NCI-H2196 treated with DMSO at 0.1 percent for 48 hours (cell line): ENCODE measurements at regions not wholly inside any gene's neighbourhood (a gene's known extent, or its start where the extent isn't known, plus 50 kb on each side); places are given as distances from the start of the nearest gene placed in this dataset.
"Not testable (repeated sequence)": the region's sequence is repeated elsewhere in the genome, so short reads cannot be mapped to it uniquely, and the experiment has no call there.

Source experiments
- DNase-seq: peaks from one replicate; lab custom pipeline; 2025; ENCODE audit not compliant: unreplicated experiment; lab: John Stamatoyannopoulos, UW

DNA sequence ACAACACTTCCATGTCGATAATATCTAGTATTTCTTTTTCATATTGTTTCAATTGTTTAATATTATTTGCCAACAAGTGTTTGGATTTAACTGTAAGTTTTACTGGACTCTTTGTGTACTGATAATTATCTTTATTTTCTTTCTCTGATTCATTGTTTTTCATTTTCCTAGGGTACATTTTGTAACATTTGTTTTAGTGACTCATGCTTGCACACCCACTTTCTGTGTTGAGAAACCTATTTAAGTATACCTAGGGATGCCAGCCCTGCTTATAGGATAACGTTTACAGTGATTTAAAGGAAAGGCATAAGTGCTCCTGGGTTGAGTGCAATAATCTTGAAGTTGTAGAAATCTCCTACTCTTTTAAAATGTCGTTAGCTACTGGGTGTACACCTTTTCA lies 1386.0 kb upstream of the ADGRL4 start:
- no peak for DNase-seq

GRCh38 chr1:80385650-80386049 lies 1379.1 kb upstream of the ADGRL4 start:
- DNase-seq: no peak

DNA sequence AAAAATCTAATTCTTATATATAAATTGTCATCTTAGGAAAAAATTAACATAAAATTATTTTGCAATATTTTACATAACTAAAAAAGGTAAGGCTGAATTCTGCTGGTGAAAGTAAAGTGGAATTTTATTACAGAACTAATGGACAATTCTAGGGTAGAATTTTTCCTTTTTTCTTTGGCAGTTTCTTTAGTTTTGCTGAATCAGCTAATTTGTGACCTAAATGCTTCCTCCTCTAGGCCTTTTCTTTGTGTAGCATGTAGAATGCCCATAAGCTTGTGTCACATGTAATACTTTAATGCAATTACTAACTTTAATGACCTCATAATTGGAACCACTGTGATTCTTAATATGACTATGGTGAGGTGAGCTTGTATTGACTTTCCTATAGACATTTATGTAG lies 1378.4 kb upstream of the ADGRL4 start:
- DNase-seq: no peak

DNA sequence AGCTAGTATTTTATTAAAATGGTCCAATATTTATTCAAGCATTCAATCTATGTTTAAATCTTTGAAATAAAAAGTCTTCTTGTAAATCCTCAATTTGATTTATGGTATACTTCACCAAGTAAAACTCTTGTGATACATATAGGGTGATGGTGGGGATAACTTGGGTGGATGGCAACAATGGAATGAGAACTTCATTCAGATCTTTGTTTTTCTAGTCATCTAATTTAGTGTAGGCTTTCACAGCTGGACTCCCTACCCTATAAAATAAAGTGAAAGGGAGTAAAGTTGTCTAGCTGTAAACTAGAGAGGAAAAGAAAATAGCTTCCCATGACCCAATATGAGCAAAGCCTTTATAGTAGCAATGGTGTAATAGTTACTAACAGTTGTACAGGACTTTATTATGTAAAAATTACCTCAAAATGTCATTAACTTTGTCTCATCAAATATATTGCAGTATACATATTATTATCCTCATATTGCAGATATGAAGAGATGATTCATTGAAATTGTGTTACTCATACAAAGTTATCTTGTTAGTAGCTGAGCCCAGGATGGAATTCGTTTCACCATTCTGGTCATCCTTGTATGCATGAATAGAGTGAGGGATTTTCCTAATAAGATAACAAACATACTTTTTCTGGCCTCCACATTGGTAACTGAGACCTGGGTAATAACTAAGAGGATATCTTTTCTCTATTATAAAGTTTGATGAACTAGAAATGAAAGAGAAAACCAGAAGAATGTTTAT lies 1377.7 kb upstream of the ADGRL4 start:
- no peak for DNase-seq

- DNase-seq: no peak
Measured at GRCh38 chr1:80375662-80376061, 1369.1 kb upstream of the ADGRL4 start.

DNA sequence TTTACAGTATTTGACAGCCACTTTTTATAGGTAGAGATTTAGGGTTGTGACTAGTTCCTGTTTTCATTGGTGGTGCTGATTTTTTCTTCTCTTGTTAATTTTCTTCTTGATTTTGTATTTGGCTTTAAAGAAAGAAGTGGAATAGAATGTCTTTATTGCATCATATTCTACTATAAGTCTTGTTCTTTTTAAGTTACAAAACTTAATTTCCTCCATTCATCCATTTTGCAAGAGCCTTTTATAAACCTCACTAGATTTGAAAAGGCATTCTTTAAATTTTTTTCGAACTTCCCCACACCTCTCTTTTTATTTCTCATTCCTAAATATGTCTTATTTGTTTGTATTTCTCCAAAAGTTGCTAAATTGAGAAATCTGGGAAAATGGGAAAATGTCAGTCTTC lies 1368.6 kb upstream of the ADGRL4 start:
- DNase-seq: no peak

DNA sequence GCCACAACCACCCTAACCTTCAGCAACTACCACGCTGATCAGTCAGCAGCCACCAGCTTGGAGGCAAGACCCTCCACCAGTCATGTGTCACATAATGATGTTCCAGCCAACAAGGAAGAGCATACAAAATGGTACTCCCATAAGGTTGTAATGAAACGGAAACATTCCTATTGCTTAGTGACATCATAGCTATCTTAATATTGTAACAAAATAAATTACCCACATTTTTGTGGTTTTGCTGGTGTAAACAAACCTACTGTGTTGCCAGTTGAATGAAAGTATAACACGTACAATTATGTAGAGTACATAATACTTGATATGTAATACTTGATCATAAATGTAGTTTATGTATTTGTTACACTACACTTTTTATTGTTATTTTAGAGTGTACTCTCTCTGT lies 1363.2 kb upstream of the ADGRL4 start:
- no peak for DNase-seq

DNA sequence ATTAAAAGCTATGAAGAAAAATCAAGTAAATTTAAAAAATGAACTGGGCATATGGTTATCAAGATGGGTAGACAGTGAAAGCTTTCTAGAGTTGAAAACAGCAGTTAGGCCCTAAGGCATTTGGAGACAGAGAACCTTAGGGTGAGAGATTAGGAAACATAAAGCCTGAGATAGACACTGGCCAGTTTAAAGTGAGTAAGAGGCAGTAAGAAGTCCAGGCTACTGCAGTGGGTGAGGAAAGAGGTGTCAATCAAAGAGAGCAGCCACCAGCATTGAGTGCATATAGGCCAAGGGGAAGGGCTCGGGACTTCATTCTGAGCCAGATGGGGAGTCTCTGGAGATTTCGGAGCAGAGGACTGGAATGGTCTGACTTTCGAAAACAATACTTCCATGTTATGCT lies 1360.5 kb upstream of the ADGRL4 start:
- no peak for DNase-seq

DNA sequence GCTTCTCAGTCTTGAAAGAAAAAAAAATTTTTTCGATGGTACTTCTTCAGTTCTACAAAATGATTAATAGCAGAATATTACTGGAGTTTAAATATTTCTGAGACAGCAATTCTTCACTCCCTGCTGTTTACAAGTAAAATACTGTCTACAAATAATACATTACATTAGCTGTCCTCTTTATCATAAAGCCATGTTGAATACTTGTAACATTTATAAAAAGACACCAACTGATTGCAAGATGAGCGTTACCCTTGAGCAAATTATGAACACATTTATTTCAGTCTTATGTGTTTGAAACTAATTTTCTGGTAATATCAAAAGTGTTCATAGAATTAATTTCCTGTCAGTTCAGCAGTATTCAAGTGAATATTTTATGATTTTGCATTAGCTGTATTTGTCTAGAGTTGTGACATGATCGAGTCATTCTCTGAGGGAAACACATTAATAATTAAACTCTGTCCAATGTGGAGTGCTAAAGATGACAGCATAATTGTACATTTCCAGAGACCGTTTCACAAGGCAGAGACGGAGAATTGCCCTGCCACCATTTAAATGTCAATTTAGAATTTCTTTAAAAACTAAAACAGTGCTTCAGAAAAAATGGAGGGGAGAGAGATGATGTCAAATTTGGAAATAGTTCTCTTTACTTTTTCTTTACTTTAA lies 1359.0 kb upstream of the ADGRL4 start:
- DNase-seq: no peak

DNA sequence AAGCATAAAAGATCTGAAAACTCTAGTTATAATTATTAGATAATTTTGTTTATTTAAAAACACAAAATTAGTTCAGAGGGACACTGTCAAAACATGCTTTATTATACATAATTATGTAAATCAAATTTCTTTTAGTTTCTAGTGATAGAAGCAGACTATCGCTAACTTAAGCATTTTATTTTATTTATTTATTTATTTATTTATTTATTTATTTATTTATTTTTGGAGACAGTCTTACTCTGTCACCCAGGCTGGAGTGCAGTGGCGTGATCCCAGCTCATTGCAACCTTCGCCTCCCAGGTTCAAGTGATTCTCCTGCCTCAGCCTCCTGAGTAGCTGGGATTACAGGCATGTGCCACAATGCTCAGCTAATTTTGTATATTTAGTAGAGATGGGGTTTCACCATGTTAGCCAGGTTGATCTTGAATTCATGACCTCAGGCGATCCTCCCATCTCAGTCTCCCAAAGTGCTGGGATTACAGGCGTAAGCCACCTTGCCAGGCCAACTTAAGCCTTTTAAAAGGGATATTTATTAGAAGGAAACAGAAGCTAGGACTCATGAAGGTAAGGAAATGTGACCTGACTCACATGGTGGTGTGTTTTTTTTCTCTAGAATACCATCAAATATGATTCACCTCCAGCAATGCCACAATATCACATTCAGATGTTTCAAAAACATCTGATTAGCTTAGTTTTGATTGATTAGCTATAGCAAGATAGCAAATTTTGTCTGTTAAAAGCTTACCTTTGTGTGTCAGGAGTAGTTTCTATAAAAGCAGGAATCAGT lies 1357.4 kb upstream of the ADGRL4 start:
- DNase-seq: no peak

GRCh38 chr1:80359666-80360065 lies 1353.1 kb upstream of the ADGRL4 start:
- DNase-seq: no peak

GRCh38 chr1:80349218-80349617 lies 1342.7 kb upstream of the ADGRL4 start:
- DNase-seq: no peak

DNA sequence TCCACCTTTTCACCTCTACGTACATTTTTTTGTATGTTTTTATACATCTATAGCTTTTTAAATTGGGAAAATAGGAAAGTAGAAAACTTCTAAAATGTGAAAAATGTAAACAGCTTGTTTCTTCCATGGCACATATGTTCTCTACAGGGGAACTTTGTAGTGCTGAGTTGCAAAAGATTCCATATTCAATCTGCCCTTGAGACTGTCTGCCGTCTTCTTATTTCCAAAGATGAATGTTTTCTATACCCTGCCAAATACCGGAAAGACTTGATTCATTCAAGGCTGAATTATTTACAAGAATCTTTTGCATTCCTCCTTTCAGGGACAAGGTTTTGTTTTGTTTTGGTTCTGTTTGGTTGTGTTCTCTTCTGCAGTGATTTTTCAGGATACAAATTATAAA lies 1334.5 kb upstream of the ADGRL4 start:
- no peak for DNase-seq

- DNase-seq: no peak
Measured at GRCh38 chr1:80318108-80318507, 1311.6 kb upstream of the ADGRL4 start.

DNA sequence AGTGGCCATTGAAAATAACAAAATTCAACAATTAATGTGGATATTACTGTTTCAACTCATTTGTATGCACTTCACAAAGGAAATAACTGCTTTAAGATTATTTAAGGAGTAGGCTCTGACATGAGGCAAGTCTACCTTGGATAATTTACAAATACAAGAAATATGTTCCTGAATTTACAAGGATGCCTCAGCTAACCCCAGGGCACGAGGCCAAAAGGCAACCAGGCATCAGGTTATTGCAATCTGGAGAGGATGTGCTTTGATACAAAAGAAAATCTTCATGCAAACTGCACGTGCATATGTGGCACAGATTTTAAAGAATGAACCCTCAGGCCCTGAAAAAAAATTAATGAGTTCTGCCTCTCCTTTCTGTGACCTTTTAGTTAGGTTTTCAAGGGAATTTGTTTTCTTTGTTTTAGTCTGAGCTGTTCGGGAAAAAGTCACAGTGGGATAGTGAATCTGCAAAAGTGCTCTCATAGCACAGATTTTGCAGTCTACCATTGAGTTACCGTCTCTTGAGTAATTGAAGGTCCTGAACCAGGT lies 1304.2 kb upstream of the ADGRL4 start:
- DNase-seq: no peak

DNA sequence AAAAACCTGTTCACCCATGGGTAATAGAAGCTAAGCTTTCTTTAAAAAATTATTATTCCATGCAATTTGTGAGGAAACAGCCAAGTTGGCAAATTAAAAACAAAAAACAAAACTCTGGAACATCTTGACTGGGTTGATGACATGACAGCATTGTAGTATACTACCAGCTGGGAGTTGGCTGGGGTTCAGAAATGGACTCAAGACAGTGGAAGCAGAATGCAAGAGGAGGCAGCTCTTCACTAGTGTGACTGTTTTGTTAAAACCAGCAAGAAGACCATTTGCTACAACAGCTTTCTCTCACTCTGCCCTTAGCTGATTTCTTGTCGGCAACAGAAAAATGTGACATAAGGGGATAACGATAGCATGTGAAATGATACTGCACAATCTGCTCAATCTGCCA lies 1298.9 kb upstream of the ADGRL4 start:
- no peak for DNase-seq

GRCh38 chr1:80293818-80294217 lies 1287.3 kb upstream of the ADGRL4 start:
- DNase-seq: no peak

DNA sequence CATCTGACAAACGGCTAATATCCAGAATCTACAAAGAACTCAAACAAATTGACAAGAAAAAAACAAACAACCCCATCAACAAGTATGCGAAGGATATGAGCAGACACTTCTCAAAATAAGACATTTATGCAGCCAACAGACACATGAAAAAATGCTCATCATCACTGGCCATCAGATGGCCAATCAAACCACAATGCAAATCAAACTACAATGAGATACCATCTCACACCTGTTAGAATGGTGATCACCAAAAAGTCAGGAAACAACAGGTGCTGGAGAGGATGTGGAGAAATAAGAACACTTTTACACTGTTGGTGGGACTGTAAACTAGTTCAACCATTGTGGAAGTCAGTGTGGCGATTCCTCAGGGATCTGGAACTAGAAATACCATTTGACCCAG lies 1282.2 kb upstream of the ADGRL4 start:
- DNase-seq: not testable (repeated sequence)

- no peak for DNase-seq
Measured at GRCh38 chr1:80282536-80282935, 1276.0 kb upstream of the ADGRL4 start.

DNA sequence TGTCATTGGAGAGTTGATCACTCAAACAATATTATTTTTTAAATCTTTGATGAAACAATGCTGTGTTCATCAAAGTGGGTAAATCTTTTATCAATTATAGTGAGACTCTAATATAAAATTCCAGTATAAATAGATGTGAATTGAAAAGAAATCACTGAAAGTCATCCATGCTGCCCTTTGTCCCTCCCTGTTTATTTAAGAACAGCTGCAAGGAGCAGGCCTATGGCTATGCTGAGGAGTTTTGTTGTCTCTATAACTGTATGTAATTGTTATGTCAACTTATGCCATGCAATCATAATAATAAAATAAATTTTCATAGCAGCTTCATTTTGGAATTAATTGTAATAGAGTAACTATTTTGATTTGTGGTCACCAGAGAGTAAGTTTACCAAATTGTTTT lies 1272.4 kb upstream of the ADGRL4 start:
- no peak for DNase-seq

DNA sequence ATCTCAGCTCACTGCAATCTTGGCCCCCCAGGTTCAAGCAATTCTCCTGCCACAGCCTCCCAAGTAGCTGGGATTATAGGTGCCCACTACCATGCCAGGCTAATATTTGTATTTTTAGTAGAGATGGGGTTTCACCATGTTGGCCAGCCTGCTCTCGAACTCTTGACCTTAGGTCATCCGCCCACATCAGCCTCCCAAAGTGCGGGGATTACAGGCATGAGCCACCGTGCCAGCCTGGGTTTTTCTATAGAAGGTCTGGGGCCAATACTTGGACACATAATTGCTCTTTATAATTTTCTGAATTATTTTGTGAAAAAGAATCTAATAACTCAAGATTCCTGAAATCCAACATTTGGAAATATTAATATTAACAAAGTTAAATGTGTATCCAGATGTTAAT lies 1267.7 kb upstream of the ADGRL4 start:
- DNase-seq: no peak

GRCh38 chr1:80272495-80272894 lies 1266.0 kb upstream of the ADGRL4 start:
- no peak for DNase-seq
